ENCODE measurements at regions not wholly inside any gene's neighbourhood (a gene's known extent, or its start where the extent isn't known, plus 50 kb on each side); places are given as distances from the start of the nearest gene placed in this dataset.

DNA sequence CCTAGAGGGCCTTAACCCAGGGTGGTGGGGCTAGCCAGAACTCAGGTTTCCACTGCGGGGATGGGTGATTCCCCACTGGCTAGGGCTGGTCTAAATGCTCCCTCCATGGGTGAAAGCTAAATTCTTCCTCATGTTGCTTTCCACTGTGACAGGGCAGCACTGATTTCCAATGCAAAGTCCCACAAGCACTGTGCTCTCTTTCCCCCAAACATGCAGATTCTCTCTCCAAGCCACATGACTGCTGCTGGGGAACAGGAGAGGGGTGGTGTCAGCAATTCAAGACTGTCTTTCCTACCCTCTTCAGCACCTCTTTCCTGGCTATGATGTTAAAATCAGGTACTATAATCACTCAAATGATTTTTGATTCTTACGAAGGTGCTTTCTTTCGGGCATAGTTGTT is 215.5 kb downstream of the RWDD3 start:
- TF ChIP-seq, protein P1, sequence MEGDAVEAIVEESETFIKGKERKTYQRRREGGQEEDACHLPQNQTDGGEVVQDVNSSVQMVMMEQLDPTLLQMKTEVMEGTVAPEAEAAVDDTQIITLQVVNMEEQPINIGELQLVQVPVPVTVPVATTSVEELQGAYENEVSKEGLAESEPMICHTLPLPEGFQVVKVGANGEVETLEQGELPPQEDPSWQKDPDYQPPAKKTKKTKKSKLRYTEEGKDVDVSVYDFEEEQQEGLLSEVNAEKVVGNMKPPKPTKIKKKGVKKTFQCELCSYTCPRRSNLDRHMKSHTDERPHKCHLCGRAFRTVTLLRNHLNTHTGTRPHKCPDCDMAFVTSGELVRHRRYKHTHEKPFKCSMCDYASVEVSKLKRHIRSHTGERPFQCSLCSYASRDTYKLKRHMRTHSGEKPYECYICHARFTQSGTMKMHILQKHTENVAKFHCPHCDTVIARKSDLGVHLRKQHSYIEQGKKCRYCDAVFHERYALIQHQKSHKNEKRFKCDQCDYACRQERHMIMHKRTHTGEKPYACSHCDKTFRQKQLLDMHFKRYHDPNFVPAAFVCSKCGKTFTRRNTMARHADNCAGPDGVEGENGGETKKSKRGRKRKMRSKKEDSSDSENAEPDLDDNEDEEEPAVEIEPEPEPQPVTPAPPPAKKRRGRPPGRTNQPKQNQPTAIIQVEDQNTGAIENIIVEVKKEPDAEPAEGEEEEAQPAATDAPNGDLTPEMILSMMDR (IDR thresholded peaks at IDR 0.05), result no peak
- no peak for TF ChIP-seq POLR2A (IDR thresholded peaks at IDR 0.05)

All from thyroid gland (tissue), 4 donors.